ENCODE measurements at regions not wholly inside any gene's neighbourhood (a gene's known extent, or its start where the extent isn't known, plus 50 kb on each side); places are given as distances from the start of the nearest gene placed in this dataset.

DNA sequence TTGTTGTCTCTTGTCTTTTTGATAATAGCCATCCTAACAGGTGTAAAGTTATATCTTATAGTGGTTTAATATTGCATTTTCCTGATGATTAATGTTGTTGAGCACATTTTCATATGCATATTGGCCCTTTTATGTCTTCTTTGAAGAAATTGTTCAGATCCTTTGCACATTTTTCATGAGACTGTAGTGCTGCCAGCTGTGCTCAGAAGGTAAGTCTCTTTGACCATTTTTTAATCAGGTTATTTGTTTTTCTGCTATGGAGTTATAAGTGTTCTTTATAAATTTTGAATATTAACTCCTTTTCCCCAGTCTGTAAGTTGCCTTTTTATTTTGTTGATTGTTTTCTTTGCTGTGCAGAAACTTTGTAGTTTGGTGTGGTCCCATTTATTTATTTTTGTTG, 55.8 kb upstream of the ZNF184 start:
- no peak overlapping the region for H3K4me3 ChIP-seq (replicated peaks in 1 of 4; ENCODE audit: control extremely low read depth in 1 of 4, insufficient read depth in 1 of 4, low read depth in 3 of 4, low read length in 4 of 4)
- H3K27me3 ChIP-seq (ENCODE audit: control insufficient read depth, insufficient read depth, low read length), result no peaks in the 10 kb centered on the region
- H3K36me3 ChIP-seq (ENCODE audit: control insufficient read depth, insufficient read depth, low read length), result no peaks in the 10 kb centered on the region
- no peaks in the 10 kb centered on the region for H3K4me1 ChIP-seq (ENCODE audit: control insufficient read depth, extremely low read depth, insufficient read depth, low read length)
- no peaks in the 10 kb centered on the region for H3K9me3 ChIP-seq (ENCODE audit: control insufficient read depth, insufficient read depth, low read depth, low read length)
- no peak overlapping the region for H3K4me2 ChIP-seq (ENCODE audit: extremely low read depth, insufficient read depth, low read length)
- TF ChIP-seq, protein P1, sequence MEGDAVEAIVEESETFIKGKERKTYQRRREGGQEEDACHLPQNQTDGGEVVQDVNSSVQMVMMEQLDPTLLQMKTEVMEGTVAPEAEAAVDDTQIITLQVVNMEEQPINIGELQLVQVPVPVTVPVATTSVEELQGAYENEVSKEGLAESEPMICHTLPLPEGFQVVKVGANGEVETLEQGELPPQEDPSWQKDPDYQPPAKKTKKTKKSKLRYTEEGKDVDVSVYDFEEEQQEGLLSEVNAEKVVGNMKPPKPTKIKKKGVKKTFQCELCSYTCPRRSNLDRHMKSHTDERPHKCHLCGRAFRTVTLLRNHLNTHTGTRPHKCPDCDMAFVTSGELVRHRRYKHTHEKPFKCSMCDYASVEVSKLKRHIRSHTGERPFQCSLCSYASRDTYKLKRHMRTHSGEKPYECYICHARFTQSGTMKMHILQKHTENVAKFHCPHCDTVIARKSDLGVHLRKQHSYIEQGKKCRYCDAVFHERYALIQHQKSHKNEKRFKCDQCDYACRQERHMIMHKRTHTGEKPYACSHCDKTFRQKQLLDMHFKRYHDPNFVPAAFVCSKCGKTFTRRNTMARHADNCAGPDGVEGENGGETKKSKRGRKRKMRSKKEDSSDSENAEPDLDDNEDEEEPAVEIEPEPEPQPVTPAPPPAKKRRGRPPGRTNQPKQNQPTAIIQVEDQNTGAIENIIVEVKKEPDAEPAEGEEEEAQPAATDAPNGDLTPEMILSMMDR (conservative IDR thresholded peaks at IDR 0.05 in 1 of 2, IDR thresholded peaks at IDR 0.05 in 1 of 2; ENCODE audit: low read depth in 1 of 2, low read length in 2 of 2), result no peak
- no peak for TF ChIP-seq EZH2 (IDR thresholded peaks at IDR 0.05; ENCODE audit: low read length, missing control alignments)
- H4K20me1 ChIP-seq (ENCODE audit: control insufficient read depth, extremely low read depth, insufficient read depth, low read length), result no peaks in the 10 kb centered on the region
- DNase-seq (ENCODE audit: low read depth in 2 of 2), result no peak
- H2AFZ ChIP-seq (ENCODE audit: low read length), result no peak overlapping the region
- H3K27ac ChIP-seq (ENCODE audit: insufficient read depth, low read length), result no peak overlapping the region
- H3K9ac ChIP-seq (ENCODE audit: insufficient read depth, low read length), result no peak overlapping the region
- H3K79me2 ChIP-seq (ENCODE audit: control insufficient read depth, insufficient read depth, low read length), result no peaks in the 10 kb centered on the region
